ENCODE measurements at regions not wholly inside any gene's neighbourhood (a gene's known extent, or its start where the extent isn't known, plus 50 kb on each side); places are given as distances from the start of the nearest gene placed in this dataset.

DNA sequence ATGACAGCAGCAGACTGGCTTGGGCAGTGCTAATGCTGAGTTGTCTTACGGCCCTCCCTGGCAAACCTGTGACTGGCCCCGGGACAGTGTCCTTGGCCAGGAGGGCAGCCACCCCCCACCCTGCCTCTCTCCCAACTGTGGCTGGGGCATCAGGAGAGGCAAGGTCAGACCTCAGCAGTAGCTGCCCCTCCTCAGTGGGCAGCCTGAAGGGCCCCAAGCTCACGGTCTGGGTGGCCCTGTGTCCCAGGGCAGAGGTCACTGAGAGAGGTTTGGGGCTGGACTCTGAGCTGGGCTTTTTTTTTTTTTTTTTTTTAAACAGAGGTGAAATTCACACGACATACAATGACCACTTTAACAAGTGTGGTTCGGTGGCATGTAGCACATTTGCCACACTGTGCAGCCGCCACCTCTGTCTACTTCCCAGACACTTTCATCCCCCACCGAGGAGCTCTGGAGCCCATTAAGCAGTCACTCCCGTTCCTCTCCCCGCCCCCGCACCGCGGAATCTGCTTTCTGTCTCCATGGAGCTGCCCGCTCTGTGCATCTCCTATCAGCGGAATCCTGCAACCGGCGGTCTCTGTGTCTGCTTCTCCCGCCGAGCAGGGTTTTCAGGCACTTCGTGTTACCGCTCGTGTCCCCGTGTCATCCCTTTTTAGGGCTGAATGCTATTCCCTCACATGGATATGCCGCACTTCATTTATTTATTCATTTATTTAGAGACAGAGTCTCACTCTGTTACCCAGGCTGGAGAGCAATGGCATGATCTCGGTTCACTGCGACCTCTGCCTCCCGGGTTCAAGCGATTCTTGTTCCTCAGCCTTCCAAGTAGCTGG lies 67.9 kb upstream of the GATA5 start:
- ChIA-PET CTCF (interaction anchor here (0.6 to 2.3 kb wide), 4 partner anchors 15 to 129 kb away, joined by 3 to 8 read pairs (median 6); no protein-coding TSS in a partner anchor), POLR2A (no interaction called here)
- H3K27ac ChIP-seq = no peak overlapping the region
- FAIRE-seq (no peak), DNase-seq (ENCODE audit: low read depth in 1 of 2, low spot score in 1 of 2) (no peak), ATAC-seq (no peak)
- H3K4me1 ChIP-seq = no peaks in the 10 kb centered on the region
- no peak overlapping the region for H3K4me3 ChIP-seq
- TF ChIP-seq RAD21 (conservative IDR thresholded peaks at IDR 0.05 in 1 of 2, IDR thresholded peaks at IDR 0.05 in 1 of 2) (no peak), BHLHE40 (IDR thresholded peaks at IDR 0.05; ENCODE audit: low read depth, low read length) (no peak), MAZ (IDR thresholded peaks at IDR 0.05; ENCODE audit: borderline replicate concordance, low read depth, low read length) (no peak), CBX2 (IDR thresholded peaks at IDR 0.05; ENCODE audit: borderline replicate concordance, low read depth) (no peak), MAFK (IDR thresholded peaks at IDR 0.05; ENCODE audit: partially characterized antibody) (no peak), HOXB13 (CRISPR knock-in tag; IDR thresholded peaks at IDR 0.05; ENCODE audit: low read depth) (no peak), TP53 (CRISPR knock-in tag; IDR thresholded peaks at IDR 0.05) (no peak)
- TF ChIP-seq, protein P1, sequence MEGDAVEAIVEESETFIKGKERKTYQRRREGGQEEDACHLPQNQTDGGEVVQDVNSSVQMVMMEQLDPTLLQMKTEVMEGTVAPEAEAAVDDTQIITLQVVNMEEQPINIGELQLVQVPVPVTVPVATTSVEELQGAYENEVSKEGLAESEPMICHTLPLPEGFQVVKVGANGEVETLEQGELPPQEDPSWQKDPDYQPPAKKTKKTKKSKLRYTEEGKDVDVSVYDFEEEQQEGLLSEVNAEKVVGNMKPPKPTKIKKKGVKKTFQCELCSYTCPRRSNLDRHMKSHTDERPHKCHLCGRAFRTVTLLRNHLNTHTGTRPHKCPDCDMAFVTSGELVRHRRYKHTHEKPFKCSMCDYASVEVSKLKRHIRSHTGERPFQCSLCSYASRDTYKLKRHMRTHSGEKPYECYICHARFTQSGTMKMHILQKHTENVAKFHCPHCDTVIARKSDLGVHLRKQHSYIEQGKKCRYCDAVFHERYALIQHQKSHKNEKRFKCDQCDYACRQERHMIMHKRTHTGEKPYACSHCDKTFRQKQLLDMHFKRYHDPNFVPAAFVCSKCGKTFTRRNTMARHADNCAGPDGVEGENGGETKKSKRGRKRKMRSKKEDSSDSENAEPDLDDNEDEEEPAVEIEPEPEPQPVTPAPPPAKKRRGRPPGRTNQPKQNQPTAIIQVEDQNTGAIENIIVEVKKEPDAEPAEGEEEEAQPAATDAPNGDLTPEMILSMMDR (IDR thresholded peaks at IDR 0.05) = no peak
- TF ChIP-seq, protein P2, sequence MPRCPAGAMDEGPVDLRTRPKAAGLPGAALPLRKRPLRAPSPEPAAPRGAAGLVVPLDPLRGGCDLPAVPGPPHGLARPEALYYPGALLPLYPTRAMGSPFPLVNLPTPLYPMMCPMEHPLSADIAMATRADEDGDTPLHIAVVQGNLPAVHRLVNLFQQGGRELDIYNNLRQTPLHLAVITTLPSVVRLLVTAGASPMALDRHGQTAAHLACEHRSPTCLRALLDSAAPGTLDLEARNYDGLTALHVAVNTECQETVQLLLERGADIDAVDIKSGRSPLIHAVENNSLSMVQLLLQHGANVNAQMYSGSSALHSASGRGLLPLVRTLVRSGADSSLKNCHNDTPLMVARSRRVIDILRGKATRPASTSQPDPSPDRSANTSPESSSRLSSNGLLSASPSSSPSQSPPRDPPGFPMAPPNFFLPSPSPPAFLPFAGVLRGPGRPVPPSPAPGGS (IDR thresholded peaks at IDR 0.05) = no peak
- TF ChIP-seq, protein P3, sequence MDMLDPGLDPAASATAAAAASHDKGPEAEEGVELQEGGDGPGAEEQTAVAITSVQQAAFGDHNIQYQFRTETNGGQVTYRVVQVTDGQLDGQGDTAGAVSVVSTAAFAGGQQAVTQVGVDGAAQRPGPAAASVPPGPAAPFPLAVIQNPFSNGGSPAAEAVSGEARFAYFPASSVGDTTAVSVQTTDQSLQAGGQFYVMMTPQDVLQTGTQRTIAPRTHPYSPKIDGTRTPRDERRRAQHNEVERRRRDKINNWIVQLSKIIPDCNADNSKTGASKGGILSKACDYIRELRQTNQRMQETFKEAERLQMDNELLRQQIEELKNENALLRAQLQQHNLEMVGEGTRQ (IDR thresholded peaks at IDR 0.05) = no peak
- H3K9me3 ChIP-seq = peaks cover 5% of the 10 kb centered on the region; the same call in 1 of the 3 replicates
- WGBS (ENCODE audit: missing lambda C conversion rate) = 73% methylated on average over 27 of the region's 27 CpGs
- H3K4me2 ChIP-seq = no peak overlapping the region

DNA sequence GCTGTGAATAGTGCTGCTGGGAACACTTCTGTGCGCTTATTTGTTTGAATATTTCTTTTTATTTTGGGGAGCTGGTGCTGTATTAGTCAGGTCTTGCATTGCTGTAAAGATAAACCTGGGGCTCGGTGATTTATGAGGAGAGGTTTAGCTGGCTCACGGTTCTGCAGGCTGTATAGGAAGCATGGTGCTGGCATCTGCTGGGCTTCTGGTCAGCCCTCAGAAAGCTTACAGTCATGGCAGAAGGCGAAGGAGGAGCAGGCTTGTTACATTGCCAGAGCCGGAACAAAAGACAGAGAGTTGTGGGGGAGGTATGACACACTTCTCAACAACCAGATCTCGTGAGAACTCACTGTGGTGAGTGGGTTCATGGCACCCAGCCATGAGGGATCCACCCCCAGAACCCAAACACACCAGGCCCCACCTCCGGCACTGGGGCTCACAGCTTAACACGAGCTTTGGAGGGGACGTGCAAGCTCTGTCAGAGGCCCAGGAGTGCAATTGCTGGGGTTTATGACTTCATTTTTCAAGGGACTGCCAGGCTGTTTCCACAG lies 68.8 kb upstream of the GATA5 start:
- ATAC-seq (no peak), DNase-seq (ENCODE audit: low read depth in 1 of 2, low spot score in 1 of 2) (no peak), FAIRE-seq (no peak)
- ChIA-PET CTCF (interaction anchor here (1.4 to 2.3 kb wide), 4 partner anchors 28 to 75 kb away, joined by 3 to 8 read pairs (median 6); no protein-coding TSS in a partner anchor), POLR2A (no interaction called here)
- Histone ChIP-seq H3K4me3 (no peak overlapping the region), H3K27ac (no peak overlapping the region), H3K4me1 (peaks cover under 1% of the 10 kb centered on the region; the same call in 1 of the 3 replicates), H3K4me2 (no peak overlapping the region), H3K9me3 (peaks cover 5% of the 10 kb centered on the region; the same call in 1 of the 3 replicates)
- WGBS (ENCODE audit: missing lambda C conversion rate) = 61% methylated on average over 9 of the region's 9 CpGs
- TF ChIP-seq, protein P4, sequence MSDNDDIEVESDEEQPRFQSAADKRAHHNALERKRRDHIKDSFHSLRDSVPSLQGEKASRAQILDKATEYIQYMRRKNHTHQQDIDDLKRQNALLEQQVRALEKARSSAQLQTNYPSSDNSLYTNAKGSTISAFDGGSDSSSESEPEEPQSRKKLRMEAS (IDR thresholded peaks at IDR 0.05) = no peak
- TF ChIP-seq, protein P5, sequence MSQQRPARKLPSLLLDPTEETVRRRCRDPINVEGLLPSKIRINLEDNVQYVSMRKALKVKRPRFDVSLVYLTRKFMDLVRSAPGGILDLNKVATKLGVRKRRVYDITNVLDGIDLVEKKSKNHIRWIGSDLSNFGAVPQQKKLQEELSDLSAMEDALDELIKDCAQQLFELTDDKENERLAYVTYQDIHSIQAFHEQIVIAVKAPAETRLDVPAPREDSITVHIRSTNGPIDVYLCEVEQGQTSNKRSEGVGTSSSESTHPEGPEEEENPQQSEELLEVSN (IDR thresholded peaks at IDR 0.05; ENCODE audit: borderline replicate concordance, low read depth) = no peak
- TF ChIP-seq, protein P6, sequence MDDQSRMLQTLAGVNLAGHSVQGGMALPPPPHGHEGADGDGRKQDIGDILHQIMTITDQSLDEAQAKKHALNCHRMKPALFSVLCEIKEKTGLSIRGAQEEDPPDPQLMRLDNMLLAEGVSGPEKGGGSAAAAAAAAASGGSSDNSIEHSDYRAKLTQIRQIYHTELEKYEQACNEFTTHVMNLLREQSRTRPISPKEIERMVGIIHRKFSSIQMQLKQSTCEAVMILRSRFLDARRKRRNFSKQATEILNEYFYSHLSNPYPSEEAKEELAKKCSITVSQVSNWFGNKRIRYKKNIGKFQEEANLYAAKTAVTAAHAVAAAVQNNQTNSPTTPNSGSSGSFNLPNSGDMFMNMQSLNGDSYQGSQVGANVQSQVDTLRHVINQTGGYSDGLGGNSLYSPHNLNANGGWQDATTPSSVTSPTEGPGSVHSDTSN (IDR thresholded peaks at IDR 0.05) = no peak
- TF ChIP-seq HEYL (CRISPR knock-in tag; IDR thresholded peaks at IDR 0.05) = no peak
- TF ChIP-seq ESRRA (IDR thresholded peaks at IDR 0.05; ENCODE audit: borderline replicate concordance, low read length) = no peak
- TF ChIP-seq, protein P7, sequence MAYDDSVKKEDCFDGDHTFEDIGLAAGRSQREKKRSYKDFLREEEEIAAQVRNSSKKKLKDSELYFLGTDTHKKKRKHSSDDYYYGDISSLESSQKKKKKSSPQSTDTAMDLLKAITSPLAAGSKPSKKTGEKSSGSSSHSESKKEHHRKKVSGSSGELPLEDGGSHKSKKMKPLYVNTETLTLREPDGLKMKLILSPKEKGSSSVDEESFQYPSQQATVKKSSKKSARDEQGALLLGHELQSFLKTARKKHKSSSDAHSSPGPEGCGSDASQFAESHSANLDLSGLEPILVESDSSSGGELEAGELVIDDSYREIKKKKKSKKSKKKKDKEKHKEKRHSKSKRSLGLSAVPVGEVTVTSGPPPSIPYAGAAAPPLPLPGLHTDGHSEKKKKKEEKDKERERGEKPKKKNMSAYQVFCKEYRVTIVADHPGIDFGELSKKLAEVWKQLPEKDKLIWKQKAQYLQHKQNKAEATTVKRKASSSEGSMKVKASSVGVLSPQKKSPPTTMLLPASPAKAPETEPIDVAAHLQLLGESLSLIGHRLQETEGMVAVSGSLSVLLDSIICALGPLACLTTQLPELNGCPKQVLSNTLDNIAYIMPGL (CRISPR knock-in tag; IDR thresholded peaks at IDR 0.05; ENCODE audit: borderline replicate concordance) = no peak
- TF ChIP-seq POLR2A (IDR thresholded peaks at IDR 0.05; ENCODE audit: low read length) = no peak
- TF ChIP-seq HDAC2 (IDR thresholded peaks at IDR 0.05) = no peak
- no peak for TF ChIP-seq EHF (CRISPR knock-in tag; IDR thresholded peaks at IDR 0.05)
- no peak for TF ChIP-seq HOXB5 (CRISPR knock-in tag; IDR thresholded peaks at IDR 0.05)

Measured in A549 (cell line).